ENCODE measurements at regions not wholly inside any gene's neighbourhood (a gene's known extent, or its start where the extent isn't known, plus 50 kb on each side); places are given as distances from the start of the nearest gene placed in this dataset.

DNA sequence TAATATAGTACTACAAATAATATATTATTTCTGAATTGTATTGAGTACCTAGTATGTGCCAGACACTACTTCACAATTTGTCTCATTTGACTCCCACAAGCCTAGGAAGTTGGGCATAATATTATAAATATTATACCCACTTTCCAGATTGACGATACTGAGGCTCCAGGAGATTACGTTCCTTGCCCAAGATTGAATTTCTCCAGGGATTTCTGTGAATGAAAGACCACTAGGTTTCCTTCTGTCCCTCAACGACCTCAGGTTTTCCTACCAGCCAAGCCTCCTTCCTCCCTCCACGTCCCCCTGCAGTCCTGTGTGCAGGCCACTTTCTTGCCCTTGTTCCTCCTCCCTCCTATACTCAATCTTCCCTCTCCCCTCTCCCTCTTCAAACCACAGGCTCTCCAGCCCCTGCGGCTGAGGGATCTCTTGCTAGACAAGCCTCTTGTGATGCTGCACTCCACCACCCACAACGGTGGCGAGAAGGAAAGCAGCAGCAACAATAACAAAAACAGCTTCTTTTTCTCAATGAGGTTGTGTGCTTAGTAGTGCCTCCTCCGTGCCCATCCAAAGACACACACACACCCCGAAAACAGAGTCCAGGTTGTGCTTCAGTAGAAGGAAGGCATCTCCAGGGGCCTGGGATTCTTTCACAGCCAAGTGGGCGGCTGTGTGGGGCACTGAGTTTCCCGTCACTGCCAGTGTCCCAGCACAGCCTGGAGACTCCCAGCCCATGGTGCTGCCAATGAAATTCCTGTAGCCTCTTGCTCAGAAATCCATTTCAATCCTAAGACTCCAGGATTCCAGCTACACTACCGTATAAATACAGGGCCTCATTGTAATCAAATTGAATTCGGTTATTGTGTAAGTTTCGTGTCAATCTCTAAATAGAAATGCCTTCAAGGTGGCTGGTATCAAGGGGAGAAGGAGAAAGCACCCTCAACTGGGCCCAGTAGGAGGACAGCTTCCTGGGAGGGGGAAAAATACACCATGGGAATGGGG lies 94.4 kb downstream of the NCR2 start:
- no peak for DNase-seq

DNA sequence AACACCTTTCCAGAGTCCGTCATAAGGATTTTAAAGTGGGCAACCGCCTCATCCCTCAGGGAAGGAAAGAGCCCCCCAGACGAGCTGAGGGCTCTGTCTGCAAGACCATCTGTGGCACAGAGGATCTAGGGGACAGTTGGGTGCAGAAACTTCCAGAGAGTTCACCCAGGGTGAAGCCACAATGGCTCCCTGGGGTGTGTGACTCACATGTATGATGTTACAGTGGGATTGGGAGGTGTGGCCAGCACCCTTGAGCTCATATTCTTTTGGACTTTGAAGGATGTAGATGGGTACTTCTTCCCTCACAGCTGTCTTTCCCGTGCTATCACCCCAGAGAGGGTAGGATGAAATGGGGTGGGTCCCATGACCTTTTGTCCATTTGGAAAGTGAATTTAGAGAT lies 95.5 kb downstream of the NCR2 start:
- DNase-seq: no peak

DNA sequence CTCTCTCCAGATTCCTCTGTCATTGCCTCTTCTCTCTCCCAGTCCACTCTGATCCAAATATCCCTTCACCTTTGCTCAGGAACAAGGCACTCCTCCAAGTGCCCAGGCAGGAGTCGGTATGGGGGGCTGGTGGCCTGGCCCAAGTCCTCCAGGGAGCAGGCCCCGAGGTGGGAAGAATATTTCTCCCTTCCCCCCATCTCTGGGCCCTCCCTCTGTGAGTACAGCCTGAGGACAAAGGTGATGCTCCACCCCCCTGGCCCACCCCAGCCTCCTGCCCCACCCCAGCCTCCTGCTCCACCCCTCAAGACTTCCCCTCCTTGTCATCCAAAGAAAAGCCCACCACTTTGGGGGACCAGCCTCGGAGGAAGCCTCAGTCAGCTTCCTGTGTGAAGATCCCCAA lies 96.9 kb downstream of the NCR2 start:
- no peak for DNase-seq

DNA sequence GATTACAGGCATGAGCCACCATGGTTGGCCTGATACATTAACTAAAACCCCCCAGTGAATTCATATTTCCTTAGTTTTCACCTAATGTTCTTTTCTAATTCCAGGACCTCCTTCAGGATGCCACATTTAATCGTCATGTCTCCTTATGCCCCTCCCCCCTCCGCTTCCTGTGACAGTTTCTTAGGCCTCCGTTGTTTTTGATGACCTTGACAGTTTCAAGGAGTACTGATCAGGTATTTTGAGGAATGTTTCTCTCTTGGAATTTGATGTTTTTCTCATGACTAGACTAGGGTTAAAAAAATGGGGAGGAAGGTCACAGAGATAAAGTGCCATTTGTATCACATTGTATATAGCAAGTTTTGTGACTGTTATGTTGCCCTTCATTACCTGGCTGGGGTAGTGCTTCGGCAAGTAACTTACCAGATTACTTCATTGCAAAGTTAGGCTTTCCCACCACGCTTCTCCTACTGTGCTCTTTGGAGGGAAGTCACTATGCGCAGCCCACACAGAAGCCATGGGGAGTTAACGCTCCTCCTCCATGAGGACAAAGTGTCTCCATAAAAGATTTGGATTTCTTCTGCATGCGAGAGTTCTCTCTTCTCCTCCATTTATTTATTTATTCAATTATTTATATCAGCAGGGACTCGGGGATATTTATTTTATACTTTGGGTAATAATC lies 99.5 kb downstream of the NCR2 start:
- DNase-seq: no peak

DNA sequence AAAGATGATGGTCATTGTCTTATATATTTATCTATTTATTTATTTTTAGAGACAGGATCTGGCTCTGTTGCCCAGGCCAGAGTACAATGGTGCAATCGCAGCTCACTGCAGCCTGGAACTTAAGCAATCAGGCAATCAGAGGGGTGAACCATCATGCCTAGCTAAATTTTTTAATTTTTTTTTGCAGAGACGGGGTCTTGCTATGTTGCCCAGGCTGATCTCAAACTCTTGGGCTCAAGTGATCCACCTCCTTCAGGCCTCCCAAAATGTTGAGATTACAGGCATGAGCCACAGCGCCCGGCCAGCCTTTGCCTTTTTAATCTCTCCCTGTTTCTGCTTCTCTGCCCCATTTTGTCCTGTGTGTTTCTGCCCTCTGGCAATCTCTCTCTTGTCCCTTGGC lies 102.2 kb downstream of the NCR2 start:
- DNase-seq: no peak

DNA sequence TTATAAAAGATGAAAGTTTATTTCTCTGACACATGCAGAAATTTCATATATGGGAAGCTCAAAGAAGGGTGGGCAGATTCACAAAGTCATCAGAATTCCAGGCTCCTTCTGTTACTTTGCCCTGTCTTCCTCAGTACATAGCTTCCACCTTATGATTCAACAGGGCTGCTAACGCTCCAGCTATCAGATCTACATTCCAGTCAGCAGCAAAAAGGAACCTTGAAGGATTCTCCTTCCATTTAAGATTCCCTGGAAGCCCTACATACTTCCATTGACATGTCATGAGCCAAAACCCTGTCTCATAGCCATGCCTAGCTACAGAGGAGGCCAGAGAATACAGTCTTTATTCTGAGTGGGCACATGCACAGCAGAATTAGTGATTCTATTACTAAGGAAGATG lies 103.3 kb downstream of the NCR2 start:
- DNase-seq: no peak

DNA sequence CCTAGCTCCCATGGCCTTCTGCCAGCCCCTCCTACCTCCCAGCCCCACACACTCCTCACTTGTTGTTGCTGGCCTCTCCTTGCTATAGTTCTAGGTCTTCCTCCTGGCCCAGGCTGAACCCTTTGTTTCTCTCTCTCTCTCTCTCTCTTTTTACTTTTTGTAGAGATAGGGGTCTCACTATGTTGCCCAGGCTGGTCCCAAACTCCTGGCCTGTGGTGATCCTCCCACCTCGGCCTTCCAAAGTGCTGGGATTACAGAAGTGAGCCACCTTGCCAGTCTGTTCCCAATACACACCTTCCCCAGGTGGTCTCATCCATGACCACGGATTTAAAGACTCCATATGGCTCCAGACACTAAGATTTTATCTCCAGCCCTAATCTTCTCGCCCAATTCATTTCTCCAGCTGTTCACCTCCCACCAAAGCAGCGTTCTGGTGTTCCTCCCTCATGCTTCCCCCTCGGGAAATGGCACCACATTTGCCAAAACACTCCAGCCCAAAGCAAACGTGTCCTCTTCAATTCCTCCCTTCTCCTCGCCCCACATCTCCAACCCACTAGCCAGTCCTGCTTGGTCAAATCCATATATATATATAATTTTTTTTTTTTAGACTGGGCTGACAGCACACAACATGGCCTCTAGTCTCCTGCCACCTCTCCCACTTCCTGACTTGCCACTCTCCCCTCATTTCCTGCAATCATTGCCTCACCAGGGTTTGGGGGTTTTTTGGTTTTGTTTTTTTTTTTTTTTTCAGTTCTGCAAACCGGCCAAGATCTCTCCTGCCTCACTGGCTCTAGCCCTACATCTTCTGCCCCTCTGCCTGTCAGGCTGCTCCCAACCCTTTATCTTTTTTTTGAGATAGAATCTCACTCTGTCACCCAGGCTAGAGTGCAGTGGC lies 104.4 kb downstream of the NCR2 start:
- no peak for DNase-seq

DNA sequence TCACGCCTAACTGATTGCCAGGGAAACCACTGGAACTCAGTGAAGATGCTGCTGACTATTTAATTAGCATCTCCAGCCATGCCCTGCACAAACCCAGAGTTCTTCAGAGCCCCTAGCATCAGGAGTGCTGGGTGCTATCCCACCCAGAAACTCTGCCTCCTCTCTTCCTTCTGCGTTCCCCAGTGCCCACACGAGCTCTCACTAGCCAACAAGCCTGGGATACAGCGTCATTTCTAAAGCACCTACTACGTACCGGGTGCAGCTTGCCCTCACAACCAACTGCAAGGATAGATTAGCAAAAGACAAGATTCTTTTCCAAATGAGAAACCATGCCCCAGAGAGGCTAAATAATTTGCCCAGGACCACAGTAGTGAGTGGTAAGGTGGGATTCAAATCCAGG lies 105.2 kb upstream of the FOXP4 start:
- DNase-seq: no peak

DNA sequence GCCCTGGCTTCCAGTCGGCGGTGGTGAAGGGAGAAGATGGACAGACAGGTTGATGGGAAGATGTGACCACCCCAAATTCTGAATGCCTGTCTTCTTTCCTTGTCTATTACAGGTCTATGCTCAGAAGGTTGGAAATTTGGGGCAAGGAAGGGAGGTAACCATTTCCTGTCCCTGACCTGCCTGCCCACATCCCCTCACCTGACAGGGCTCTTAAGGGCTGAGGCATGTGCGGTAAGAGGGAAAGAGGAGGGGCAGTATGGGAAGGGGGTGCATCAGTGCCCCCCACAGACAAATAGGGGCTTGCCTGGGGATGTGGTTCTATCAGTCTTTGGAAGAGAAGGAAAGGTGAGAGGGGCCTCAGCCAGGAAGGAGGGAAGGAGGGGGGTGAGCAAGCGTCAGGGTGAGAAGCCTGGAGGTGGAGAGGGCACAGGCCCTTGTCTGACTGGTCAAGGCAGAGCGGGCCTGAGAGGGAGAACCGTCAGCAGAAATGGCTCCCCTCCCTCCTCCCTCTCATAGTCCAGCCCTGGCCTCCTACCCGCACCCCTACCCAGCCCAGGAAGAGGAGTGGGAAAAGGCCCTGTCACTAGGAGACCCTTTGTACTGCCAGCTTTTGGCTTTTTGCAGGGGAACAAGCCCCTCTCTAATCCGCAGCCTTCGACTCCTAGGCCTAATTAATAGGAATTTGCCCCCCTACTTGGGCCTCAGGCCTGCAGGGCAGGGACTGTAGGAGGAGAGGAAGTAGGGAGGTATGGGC lies 104.4 kb upstream of the FOXP4 start:
- DNase-seq: no peak

DNA sequence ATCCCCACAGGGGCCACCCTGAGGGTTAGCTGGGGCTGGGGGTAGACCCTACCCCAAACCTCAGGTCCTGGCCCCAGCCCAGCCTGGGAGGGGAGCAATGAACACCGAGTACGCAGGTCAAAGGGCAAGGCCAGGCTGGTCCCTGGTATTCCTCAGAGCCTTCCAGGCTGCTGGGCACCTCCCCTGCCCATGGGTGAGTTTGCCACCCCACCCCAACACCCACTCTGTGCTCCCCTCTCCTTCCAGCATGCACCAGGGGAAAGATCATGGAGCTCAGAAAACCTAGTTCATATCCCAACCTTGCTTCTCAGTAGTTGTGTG lies 103.9 kb upstream of the FOXP4 start:
- DNase-seq: no peak

DNA sequence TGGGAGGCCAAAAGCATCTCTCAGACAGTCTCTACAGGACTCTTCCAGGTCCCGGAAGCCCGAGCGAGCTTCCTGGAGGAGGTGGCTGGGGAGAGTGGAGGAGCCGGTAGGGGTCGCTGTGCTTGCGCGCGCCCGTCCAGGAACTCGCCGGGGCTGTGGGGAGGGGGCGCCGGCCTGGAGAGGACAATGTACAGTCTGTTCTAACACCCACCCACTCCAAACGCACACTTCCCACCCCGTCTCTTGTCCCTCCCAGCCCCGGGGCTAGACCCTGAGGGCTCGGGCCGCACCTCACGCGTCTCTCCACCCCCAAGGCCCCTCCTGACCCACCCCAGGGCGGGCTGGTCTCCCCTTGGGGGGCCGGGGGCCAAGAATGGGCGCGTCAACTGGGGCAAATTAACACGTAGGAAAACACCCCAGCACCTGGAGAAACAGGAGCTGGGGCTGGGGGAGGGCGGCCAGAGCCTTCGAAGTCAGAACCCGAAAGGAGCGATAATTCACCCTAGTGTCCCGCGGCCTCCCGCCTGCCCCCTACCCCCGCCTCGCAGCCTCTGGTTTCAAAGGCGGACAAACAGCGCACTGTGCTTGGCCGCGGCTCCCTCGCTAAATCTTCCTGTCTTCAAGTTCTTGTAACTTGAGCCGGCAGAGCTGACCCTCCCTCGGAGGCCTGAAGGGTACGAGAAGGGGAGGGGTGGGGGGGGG lies 103.2 kb upstream of the FOXP4 start:
- DNase-seq: no peak

DNA sequence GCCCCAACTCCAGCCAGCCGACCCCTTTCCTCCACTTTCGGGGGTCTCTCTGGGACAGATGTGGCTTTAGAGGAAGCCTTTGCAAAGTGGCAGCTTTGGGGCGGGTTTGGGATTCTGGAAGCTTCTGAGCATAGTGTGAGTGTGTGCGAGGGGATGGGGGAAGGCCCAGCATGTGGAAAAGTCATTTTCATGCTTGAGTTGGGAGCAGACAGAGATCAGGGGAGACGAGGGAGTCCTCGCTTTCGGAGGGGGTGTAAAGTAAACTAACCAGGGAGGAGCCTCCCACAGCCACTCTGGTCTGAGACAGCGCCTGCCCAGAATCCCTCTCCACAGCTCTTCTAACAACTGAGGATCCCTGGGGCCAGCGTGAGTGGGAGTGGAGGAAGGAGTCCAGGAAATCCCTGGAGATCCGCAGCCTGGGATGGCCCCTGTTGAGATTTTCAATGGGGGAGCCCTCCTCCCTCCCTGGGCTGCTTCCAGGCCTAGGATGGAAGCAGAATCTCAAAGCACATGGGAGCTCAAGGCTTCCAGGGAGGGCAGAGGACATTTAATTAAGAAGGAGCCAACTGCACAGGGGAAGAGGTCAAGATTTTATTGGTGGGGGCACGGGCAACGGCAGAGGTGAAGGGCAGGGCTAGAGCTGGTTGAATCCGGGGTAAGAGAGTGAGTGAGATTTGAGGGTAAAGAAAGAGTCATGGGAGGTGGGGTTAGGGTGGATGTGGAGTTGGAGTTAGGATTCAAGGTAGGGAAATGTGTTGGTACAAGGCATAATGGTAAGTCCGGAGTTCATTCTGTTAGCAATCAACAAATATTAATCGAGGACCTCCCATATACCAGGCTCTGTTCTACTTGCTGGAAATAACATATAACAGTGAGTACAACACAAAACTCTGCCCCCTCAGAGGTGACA lies 102.3 kb upstream of the FOXP4 start:
- no peak for DNase-seq

DNA sequence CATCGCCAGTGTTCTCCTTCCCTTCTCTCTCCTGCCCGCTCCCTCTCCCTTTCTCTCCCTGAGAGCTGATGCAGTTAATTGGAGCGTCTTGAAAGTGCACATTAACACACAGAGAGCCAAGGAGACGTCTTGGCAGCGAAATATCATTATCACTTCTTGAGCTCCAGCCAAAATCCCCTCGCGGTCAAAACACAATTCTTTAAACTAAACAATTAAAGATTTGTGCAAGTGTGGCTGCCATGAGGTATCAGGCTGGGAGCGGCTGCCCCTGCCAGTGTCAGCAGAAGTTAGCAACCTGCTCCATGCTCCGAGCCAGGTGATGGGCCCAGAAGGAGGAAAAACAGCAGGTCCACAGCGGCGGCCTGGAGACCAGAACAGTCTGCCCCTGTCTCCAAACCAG lies 100.9 kb upstream of the FOXP4 start:
- no peak for DNase-seq

DNA sequence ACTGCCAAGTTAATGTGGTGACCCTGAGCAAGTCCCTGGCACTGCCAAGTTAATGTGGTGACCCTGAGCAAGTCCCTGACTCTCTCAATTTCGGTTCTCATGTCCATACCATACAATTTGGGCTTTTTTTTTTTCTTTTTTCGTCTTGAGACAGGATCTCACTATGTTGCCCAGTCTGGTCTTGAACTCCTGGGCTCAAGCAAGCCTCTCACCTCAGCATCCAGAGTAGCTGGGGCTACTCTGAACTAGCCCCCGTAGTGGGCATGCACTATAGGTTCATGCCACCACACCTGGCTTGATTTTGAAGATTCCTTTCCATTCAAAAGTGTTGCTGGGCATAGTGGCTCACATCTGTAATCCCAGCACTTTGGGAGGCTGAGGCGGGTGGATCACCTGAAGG lies 100.0 kb upstream of the FOXP4 start:
- DNase-seq: no peak

DNA sequence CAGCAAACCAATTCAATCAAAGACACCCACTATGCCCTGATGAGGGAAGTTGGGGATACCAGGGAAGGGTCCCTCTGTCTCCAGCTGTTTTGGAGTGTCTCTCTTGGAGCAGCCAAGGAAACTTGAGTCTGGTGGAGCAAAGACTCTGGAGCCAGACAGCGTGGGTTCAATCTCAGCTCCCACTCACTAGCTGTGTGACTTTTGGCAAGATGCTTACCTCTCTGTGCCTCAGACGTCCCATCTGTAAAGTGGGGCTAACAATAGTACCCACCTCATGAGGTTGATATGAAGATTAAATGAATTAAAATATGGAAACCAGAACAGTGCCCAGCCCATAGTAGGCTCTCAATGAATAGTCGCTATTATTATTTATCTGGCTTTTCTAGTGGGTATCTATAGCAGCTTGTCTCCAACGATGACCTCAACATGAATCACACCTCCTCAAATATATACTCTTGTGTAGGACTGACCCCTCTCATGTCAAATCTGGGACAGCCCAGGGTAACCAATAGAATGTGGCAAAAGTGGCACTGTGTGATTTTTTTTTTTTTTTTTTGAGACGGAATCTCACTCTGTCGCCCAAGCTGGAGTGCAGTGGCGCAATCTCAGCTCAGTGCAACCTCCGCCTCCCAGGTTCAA lies 99.2 kb upstream of the FOXP4 start:
- DNase-seq: no peak

DNA sequence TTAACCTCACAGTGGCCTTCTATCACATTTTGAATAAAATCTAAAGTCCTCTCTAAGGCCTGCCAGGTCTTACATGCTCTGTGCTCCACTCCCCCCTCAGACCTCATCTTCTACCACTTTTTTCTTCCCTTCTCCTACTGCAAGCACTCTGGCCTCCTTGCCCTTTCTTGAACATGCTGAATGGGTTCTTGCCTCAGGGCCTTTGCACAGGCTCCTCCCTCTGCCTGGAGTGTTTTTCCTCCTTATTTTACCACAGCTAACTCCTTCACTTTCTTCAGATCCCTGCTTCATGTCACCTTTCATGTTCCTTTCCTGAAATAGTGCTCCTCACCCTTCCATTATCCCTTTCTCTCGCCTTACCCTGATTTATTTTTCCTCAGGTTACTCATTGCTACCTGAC lies 97.9 kb upstream of the FOXP4 start:
- DNase-seq: no peak

DNA sequence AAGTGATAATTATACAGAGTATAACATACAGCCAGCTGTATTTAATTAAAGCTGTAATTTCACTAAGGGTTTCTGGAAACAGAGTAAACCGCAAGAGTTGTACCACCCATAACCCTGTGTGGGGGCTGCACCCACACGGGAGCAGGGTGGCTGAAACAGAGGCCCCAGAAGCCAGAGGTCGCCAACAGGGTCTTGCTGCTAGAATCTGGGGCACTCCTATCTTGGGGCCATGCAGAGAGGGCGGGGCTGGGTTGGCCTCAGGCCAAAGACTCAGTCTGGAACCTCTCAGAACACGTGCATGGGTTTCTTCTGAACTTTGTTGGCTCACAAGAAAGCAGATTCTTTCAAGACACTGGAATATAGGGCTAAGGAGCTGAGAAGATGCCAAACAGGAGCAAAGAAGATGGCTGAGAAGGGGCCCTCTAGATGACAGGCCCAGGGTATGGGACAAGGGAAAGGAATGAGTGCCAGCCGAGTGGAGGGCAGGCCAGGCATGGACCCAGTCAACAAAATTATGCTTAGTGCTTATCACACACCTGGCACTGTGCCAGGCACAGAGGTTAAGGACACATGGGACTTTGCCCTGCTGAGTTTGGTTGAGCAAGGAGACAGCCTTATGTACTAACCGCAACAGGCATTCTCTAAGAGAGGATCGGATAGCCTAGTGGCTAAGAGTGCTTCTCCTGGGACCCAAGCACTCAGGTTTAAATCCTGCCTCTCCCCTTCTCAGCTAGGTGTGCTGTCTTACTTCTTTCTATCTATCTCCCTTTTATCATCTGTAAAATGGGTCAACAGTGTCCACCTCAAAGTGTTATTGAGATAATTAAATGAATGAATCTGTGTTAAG lies 96.6 kb upstream of the FOXP4 start:
- no peak for DNase-seq

DNA sequence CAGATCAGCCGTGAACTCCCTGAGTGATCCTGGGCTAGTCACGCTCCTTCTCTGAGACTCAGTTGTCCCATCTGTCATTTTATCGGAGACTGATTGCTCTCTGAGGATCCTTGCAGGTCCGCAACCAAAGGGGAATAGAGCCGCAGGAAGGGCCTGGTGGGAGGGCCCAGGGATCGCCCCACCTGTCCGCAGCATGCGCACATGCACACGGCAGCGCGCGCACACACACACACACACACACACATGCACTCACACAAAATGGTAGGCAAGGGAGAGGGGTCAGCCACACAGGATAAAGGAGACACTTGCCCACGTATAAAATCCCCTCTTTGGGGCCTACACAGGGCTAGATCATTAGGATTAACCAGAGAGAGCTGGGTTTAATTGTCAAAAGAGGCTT lies 95.6 kb upstream of the FOXP4 start:
- DNase-seq: no peak

DNA sequence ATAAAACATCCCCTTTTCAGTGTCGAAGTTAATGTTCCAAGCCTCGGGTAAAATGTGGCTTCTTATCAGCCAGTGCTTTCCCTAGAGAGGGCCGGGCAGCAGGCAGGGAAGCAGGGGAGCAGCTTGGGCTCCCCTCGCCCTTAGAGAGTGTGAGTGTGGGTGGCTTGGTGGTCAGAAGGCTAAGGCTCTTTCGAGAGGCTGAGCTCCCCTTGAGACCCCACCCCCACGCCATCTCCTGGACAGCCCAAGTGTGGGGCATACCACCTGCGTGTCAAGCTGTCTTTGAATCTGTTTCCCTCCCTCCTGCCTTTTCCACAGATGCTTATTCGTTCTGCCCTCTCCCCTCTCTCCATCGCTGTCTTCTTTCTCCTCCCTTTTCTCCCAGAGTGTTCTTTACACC lies 95.1 kb upstream of the FOXP4 start:
- no peak for DNase-seq
